ENCODE measurements at regions not wholly inside any gene's neighbourhood (a gene's known extent, or its start where the extent isn't known, plus 50 kb on each side); places are given as distances from the start of the nearest gene placed in this dataset.

DNA sequence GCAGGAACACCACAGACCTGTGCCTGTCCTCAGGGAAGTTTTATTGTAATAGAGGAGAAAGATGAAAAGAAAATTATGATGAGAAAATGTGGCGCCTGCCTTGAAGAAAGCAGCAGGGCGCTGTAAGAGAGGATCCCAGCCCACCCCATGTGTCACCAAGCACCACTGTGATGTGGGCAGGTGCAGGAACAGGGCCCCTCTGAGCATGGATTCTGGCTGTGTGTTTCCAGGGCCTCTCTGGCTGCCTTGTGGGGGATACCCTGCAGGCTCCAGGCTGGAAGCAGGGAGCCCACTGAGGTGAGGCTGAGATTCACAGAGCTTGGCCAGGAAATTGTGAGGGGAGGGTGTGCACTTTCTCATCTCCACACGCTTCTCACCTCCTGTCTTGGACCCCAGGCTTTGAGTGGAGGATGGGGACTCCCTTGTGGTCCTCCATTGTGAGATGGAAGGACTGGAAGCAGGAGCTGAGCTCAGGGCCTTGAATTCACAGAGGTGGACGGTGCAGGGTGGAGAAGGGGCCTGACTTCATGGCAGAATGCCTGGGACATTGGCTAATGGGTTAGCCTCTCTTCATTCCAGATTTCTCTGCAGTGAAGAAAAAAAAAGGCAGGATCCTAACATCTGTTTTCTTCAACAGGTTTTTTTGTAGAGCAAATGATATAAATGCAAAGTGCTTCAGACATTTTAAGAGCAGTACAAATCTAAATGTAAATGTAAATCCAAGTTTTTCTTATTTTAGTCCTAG is 246.6 kb upstream of the B3GAT1 start (continued):
- TF ChIP-seq, protein P1, sequence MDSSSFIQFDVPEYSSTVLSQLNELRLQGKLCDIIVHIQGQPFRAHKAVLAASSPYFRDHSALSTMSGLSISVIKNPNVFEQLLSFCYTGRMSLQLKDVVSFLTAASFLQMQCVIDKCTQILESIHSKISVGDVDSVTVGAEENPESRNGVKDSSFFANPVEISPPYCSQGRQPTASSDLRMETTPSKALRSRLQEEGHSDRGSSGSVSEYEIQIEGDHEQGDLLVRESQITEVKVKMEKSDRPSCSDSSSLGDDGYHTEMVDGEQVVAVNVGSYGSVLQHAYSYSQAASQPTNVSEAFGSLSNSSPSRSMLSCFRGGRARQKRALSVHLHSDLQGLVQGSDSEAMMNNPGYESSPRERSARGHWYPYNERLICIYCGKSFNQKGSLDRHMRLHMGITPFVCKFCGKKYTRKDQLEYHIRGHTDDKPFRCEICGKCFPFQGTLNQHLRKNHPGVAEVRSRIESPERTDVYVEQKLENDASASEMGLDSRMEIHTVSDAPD (CRISPR knock-in tag; IDR thresholded peaks at IDR 0.05), result no peak
- TF ChIP-seq NCOA6 (IDR thresholded peaks at IDR 0.05) (no peak), L3MBTL2 (IDR thresholded peaks at IDR 0.05) (no peak), FUS (optimal IDR thresholded peaks at IDR 0.05; ENCODE audit: low read depth, low read length) (no peak), HIVEP1 (CRISPR knock-in tag; IDR thresholded peaks at IDR 0.05) (no peak), SIX5 (IDR thresholded peaks at IDR 0.05; ENCODE audit: borderline replicate concordance in 1 of 2, insufficient read depth in 1 of 2, low read depth in 1 of 2, low read length in 2 of 2) (no peak)

DNA sequence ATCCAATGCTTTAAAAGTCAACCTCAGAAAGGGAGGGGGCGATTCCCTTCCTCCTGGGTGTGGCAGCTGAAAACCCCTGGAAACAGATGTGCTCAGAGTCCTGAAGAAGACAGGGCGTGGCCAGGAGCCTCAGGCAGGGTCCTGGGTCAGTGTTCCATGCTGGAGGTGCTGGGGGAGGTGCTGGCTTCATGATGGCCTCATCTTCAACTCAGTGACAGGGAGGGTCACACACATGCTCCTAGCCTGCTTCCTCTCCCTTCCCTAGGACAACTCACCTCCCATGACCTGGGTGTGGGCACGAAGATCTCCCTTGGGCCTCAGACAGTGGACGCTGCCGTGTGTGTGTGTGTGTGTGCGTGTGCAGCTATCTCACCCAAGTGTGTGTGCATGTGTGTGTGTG is 245.6 kb upstream of the B3GAT1 start:
- in situ Hi-C loops (cut with MboI), result no loop called here
- no peak for FAIRE-seq
- TF ChIP-seq, protein P2, sequence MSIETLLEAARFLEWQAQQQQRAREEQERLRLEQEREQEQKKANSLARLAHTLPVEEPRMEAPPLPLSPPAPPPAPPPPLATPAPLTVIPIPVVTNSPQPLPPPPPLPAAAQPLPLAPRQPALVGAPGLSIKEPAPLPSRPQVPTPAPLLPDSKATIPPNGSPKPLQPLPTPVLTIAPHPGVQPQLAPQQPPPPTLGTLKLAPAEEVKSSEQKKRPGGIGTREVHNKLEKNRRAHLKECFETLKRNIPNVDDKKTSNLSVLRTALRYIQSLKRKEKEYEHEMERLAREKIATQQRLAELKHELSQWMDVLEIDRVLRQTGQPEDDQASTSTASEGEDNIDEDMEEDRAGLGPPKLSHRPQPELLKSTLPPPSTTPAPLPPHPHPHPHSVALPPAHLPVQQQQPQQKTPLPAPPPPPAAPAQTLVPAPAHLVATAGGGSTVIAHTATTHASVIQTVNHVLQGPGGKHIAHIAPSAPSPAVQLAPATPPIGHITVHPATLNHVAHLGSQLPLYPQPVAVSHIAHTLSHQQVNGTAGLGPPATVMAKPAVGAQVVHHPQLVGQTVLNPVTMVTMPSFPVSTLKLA (conservative IDR thresholded peaks at IDR 0.05), result no peak
- TF ChIP-seq, protein P3, sequence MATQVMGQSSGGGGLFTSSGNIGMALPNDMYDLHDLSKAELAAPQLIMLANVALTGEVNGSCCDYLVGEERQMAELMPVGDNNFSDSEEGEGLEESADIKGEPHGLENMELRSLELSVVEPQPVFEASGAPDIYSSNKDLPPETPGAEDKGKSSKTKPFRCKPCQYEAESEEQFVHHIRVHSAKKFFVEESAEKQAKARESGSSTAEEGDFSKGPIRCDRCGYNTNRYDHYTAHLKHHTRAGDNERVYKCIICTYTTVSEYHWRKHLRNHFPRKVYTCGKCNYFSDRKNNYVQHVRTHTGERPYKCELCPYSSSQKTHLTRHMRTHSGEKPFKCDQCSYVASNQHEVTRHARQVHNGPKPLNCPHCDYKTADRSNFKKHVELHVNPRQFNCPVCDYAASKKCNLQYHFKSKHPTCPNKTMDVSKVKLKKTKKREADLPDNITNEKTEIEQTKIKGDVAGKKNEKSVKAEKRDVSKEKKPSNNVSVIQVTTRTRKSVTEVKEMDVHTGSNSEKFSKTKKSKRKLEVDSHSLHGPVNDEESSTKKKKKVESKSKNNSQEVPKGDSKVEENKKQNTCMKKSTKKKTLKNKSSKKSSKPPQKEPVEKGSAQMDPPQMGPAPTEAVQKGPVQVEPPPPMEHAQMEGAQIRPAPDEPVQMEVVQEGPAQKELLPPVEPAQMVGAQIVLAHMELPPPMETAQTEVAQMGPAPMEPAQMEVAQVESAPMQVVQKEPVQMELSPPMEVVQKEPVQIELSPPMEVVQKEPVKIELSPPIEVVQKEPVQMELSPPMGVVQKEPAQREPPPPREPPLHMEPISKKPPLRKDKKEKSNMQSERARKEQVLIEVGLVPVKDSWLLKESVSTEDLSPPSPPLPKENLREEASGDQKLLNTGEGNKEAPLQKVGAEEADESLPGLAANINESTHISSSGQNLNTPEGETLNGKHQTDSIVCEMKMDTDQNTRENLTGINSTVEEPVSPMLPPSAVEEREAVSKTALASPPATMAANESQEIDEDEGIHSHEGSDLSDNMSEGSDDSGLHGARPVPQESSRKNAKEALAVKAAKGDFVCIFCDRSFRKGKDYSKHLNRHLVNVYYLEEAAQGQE (IDR thresholded peaks at IDR 0.05; ENCODE audit: borderline replicate concordance), result no peak
- TF ChIP-seq, protein P3 (CRISPR knock-in tag; IDR thresholded peaks at IDR 0.05; ENCODE audit: low read depth), result no peak

More for the DNA sequence above, 245.6 kb upstream of the B3GAT1 start:
- Histone ChIP-seq H3K4me3 (no peak overlapping the region), H3K4me2 (ENCODE audit: insufficient read depth, low read length) (no peak overlapping the region), H3K9me1 (ENCODE audit: control insufficient read depth, insufficient read depth, low read length) (no peaks in the 10 kb centered on the region), H3K9me3 (replicated peaks; ENCODE audit: control insufficient read depth, insufficient read depth, low read depth, low read length) (no peaks in the 10 kb centered on the region), H3K4me1 (replicated peaks in 1 of 2; ENCODE audit: control insufficient read depth in 2 of 2, insufficient read depth in 2 of 2, low read length in 2 of 2) (peaks cover 0 to 4% of the 10 kb centered on the region in 2 experiments; a peak in 2 of 5 replicates), H3K79me2 (ENCODE audit: control insufficient read depth, insufficient read depth, low read length) (no peaks in the 10 kb centered on the region), H3K27ac (ENCODE audit: extremely low read depth, low read depth, low read length) (no peak overlapping the region), H2AFZ (ENCODE audit: low read depth, low read length) (no peak overlapping the region), H3K9ac (ENCODE audit: insufficient read depth in 1 of 2, low read depth in 2 of 2, low read length in 2 of 2) (no peak overlapping the region), H4K20me1 (replicated peaks; ENCODE audit: control insufficient read depth, insufficient read depth, low read length) (no peaks in the 10 kb centered on the region), H3K36me3 (ENCODE audit: control insufficient read depth, insufficient read depth, low read length) (no peaks in the 10 kb centered on the region), H3K27me3 (ENCODE audit: control insufficient read depth in 2 of 2, insufficient read depth in 2 of 2, low read length in 2 of 2) (peaks cover 0 to 20% of the 10 kb centered on the region in 2 experiments; a peak in 2 of 5 replicates)
- ChIA-PET CTCF (ENCODE audit: low intra/inter-chr PET ratio) (no interaction called here), POLR2A (interaction anchor here (0.6 kb wide), 1 partner anchor 9 kb away, joined by 4 read pairs; no protein-coding TSS in a partner anchor)
- no TSS peak for BruUV-seq (replicated peaks)
- intact Hi-C loops (cut with micrococcal nuclease), result no loop called here
- DNase-seq (ENCODE audit: extremely low read depth in 1 of 4, low spot score in 3 of 4) (no peak), ATAC-seq (no peak)
- 0% methylated on average over 3 of the region's 6 CpGs for WGBS (ENCODE audit: insufficient coverage, low coverage, missing lambda C conversion rate)
